GM21619 (cell line): ENCODE measurements at regions not wholly inside any gene's neighbourhood (a gene's known extent, or its start where the extent isn't known, plus 50 kb on each side); places are given as distances from the start of the nearest gene placed in this dataset.
"Not testable (repeated sequence)": the region's sequence is repeated elsewhere in the genome, so short reads cannot be mapped to it uniquely, and the experiment has no call there.

Experiments
- ATAC-seq: cut with Tn5 transposase; IDR thresholded peaks from one replicate; pipeline ENCODE4 v1.9.1; 2021; ENCODE audit not compliant: unreplicated experiment

- ATAC-seq, result no peak
Measured at GRCh38 chr4:115678425-115678941, 565.1 kb upstream of the NDST4 start.

GRCh38 chr4:115675719-115676118 lies 562.3 kb upstream of the NDST4 start:
- no peak for ATAC-seq

DNA sequence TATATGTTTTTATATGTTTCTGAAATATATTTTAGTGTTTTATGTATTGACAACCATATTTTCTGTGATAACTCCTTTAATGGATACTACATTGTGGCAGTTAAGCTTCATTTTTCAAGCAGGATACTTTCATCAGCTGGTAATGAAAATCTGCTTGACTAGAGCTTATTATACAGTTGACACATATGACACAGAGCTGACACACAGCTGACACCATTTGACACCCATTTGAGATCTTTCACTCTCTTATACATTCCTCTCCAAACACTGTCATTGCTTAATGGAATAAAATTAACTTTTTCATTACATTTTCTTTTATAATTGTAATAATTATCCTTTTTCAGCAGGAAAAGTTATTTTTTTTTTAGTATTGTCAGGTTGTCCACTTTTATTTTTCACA lies 561.1 kb upstream of the NDST4 start:
- ATAC-seq, result no peak

DNA sequence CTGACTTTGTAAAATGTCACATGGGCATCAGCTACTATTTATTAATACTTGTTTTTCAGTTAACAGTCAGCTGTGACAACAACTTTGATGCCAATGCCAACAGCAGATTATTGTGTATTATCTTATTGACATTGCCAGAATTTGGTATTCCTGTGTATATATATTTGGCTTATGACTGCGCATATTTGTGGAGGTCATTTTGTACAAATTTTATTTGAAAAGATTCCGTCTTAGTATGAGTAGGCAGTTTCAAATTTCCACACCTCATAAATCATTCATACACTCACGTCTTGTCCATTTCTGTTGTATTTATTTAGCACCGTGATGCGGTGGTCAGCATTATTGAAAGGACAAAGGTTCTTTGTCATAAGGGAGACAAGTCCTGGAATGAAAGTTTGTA lies 558.2 kb upstream of the NDST4 start:
- ATAC-seq, result no peak

GRCh38 chr4:115670930-115671329 lies 557.5 kb upstream of the NDST4 start:
- ATAC-seq, result no peak

GRCh38 chr4:115668396-115668795 lies 555.0 kb upstream of the NDST4 start:
- ATAC-seq, result no peak

- no peak for ATAC-seq
Measured at GRCh38 chr4:115664285-115664684, 550.9 kb upstream of the NDST4 start.

DNA sequence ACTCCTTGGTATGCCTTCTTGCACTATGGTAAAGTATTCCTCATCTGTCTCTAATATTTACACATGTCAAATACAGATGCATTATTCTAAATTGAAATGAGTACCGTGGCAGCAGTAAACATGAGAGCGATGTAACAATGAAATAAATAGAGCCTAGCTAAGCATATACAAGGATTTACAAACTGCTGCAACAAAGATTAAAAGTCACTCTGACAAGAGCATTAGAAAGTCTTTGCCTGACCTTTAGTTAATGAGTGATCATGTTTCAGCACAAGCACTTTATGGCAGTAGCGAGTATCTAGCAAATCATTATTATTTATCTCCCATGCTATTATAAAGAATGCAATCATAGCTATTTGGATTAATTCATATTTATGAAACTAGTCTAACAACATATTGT lies 547.0 kb upstream of the NDST4 start:
- no peak for ATAC-seq

DNA sequence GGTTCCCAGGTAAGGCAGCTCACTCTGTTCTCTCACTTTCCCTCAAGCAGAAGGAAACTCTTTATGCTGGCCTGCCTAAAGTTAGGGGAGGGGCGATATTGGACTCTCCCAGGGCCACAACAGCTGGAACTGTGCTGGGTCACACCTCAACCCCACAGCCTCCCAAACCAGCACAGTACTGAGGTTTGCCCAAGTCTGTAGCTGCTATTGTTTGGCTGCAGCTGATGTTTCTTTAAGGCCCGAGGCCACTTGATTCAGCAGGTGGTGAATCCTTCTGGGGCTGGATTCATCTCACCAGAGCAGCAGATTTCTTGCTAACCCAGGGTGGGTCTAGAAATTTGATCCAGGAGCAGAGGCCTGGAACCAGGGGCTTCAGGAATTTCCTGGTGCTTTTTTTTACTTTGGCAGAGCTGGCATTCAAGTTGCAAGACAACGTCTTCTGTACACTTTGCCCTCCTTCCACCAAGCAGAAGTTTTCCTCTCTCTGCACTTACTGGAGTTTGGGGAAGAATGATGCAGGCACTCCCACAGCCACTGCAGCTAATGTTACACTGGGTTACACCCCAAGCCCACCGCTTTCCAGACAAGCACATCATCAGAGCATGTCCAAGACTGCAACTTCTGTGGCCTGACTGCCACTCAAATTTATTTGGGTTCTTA lies 544.7 kb upstream of the NDST4 start:
- no peak for ATAC-seq

DNA sequence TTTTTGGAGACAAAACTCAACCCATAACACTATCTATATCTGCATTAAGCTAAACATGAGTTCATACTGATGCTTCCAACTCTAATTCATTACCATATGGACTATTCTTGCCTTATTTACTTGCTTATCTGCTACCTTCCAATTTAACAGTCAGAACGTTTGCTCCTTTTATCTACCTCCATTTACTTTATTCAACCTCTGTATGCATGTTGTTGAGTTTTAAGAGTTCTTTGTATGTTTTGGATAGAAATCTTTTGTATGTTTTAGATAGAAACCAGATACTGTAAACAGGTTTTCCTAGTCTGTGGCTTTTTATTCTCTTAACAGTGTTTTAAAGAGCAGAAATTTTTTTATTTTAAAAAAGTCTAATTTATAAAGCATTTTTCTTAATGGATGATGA lies 542.2 kb upstream of the NDST4 start:
- no peak for ATAC-seq

DNA sequence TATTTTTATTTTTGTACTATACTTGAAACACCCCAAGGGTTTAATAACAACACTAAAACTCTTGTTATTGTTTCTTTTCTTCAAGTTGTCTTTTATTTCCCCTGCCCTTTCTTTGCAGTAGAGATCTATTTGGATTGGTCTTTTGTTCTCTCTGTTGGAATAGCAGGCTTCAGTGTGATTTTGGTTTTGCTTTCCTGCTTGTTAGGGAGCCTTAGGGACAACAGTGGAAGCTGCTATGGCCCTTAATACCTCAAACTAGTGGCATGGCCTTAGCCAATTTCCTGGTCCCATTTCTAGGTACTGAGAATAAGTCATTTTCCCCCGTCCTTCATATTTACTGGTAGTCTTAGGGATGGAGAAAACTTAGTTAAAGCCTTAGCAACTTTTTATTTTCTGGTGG lies 535.4 kb upstream of the NDST4 start:
- ATAC-seq, result no peak

- ATAC-seq, result no peak
Measured at GRCh38 chr4:115629270-115629669, 515.9 kb upstream of the NDST4 start.

DNA sequence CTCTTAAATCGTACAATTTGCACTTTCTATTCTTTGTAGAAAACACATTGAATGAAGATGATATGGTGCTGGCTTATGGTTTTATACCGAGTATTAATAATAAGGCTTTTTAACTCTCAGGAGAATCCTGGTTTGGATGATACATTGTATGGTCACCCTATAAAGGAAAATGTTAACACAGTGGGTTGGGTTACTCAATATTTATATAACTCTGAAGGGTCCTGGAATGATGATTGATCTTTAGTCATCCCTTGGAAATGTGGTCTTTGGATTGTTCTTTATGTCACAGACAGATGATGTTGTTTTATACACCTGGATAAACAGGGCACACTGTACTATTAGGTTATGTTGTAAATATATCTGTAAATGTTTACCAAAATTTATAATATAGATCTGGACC lies 496.2 kb upstream of the NDST4 start:
- ATAC-seq, result no peak

DNA sequence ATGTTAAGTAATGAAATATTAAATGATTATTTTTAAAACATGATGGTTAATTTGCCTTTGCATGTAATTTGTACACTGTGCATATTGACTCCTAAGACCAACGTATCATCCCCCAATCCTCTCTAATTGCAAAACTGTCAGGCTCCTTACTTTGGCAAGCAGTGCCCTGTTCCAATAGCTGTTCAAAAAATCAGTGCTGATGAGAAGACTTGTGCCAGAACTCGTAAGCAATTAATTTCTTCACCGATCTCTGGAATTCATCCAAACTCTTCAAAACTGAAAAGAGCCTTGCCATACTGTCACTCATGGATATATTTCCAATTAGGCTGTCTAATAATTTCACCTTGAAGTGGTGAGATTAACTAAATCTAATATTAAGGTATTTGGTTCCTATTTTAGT lies 493.9 kb upstream of the NDST4 start:
- ATAC-seq, result no peak

DNA sequence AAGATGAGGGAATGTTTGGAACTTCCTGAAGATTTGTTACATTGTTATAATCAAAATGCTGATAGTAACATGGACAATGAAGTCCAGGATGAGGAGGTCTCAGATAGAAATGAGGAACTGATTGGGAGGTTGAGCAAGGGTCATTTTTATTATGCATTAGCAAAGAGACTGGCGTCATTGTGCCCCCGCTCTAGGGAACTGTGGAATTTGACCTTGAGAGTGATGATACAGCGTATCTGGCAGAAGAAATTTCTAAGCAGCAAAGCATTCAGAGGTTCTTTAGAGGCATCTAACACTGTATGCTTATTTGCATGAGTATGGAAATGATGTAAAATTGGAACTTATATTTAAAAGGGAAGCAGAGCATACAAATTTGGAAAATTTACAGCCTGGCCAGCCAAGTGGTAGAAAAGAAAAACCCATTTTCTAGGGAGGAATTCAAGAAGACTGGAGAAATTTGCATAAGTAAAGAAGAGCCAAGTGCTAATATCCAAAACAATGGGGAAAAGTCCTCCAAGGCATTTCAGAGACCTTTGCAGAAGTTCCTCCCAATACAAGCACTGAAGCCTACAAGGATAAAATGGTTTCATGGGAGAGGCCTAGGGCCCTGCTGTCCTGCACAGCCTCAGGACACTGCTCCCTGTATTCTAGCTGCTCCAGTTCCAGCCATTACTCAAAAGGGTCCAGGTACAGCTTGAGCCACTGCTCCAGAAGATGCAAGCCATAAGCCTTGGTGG lies 483.0 kb upstream of the NDST4 start:
- no peak for ATAC-seq

DNA sequence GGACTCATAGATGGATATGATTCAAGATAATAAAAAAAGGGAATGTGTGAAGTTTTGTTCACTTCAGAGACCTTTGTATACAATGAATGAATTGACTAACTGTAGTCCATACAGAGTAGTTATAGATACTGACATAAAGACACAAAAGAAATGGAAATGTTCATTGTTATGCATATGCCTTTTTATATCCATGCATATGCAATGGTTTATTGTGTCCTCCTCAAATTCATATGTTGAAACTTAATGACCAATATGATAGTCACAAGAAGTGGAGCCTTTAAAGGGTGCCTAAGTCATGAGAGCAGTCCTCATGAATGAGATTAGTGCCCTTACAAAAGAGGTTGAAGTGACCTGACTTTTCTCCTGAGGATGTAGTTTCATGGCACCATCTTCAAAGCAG lies 467.5 kb upstream of the NDST4 start:
- no peak for ATAC-seq

- ATAC-seq, result no peak
Measured at GRCh38 chr4:115575851-115576250, 462.4 kb upstream of the NDST4 start.

DNA sequence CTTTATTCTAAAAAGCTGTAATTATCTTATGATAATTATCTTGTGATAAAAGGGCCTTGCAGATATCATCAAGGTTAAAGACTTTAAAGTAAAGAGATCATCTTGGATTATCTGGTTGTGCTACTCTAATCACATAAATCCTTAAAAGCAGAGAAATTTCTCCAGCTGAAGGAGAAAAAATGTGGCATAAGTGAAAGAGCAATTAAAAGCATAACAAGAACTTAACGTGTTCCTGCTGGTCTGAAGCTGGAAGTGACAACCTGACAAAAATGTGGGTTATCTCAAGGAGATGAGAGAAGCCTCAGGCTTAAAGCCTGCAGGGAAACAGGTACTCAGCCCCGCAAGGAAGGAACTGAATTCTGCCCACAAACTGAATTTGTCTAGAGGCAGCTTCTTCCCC lies 449.1 kb upstream of the NDST4 start:
- ATAC-seq, result no peak

DNA sequence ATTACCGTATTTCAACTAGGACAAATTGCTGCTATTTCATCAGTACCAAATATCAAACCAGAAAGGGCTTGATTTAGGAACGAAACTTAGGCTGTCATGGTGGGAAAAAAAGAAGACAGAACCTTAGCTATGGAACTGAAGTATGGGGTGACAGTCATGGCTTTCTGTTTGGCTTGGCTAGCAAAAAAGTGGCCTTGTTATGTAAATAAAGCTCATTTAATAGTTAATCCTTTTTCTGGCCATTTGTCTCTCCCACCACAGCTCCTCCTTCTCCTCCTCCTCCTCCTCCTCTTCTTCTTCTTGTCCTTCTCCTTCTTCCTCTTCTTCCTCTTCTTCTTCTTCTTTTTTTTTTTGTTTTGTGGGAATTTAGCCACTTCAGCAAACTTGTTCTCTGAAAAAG lies 434.7 kb upstream of the NDST4 start:
- no peak for ATAC-seq

GRCh38 chr4:115537387-115537786 lies 424.0 kb upstream of the NDST4 start:
- ATAC-seq, result no peak

DNA sequence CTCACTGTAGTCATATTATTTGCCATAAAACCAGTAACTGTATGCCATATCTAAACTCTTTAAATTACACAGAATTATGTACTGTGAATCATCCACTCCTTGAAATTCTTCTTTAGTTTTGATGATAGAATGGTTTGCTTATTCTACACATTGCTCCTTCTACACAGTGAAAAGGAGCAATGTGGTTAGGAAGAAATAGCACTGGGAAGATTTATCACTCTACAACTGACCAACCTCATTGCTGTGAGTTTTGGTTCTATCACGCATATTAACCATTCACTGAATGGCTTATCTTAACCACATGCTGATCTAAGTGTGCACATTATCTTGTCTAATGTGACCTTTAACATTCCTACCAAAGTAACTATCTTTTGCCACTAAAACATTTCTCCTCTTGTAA lies 415.7 kb upstream of the NDST4 start:
- ATAC-seq, result no peak

DNA sequence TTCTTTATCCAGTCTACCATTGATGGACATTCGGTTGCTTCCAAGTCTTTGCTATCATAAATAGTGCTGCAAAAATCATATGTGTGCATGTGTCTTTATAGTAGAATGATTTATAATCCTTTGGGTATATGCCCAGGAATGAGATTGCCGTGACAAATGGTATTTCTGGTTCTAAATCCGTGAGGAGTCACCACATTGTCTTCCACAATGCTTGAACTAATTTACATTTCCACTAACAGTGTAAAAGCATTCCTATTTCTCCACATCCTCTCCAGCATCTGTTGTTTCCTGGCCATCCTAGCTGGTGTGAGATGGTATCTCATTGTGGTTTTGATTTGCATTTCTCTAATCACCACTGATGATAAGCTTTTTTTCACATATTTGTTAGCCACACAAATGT lies 406.1 kb upstream of the NDST4 start:
- ATAC-seq, result not testable (repeated sequence)

DNA sequence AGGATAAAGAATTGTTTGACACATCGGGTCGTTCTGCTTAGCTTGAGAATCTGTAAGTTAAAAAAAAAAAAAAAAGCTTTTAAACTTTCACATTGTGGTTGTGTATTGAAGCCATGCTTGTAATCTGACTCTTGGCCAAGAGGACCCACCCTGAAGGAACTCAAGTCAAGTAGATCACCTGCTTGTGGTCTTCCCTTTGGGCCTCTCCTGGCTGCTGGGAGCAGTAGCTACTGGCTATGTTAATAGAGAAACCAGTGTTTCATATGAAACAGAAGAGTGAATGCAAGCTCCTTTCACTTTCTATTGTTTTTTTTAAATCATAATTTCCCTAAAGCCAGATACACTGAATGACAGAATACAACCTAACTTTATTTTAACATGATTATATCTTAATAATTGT lies 402.4 kb upstream of the NDST4 start:
- peak; percentile 96 for ATAC-seq
